Anterior cingulate cortex (tissue), 58 donors: ENCODE measurements at regions not wholly inside any gene's neighbourhood (a gene's known extent, or its start where the extent isn't known, plus 50 kb on each side); places are given as distances from the start of the nearest gene placed in this dataset.
"Not testable (repeated sequence)": the region's sequence is repeated elsewhere in the genome, so short reads cannot be mapped to it uniquely, and the experiment has no call there.

ENCODE experiments used
- DNase-seq, 58 donors: peaks; one replicate each; lab custom pipeline; 2025; lab: John Stamatoyannopoulos, UW

- no peak for DNase-seq
These were observed 1398.1 kb downstream of the BRD1 start for GRCh38 chr22:48429446-48430020.

GRCh38 chr22:48428631-48429371 lies 1398.9 kb downstream of the BRD1 start:
- DNase-seq = no peak

- DNase-seq = no peak
These were observed 1399.9 kb downstream of the BRD1 start for GRCh38 chr22:48427731-48428211.

- no peak for DNase-seq
These were observed 1401.0 kb downstream of the BRD1 start for GRCh38 chr22:48426466-48427380.

GRCh38 chr22:48425641-48426040 lies 1402.0 kb downstream of the BRD1 start:
- DNase-seq = no peak

GRCh38 chr22:48425091-48425506 lies 1402.6 kb downstream of the BRD1 start:
- DNase-seq = no peak

GRCh38 chr22:48424661-48425060 lies 1403.0 kb downstream of the BRD1 start:
- no peak for DNase-seq

- no peak for DNase-seq
These were observed 1403.5 kb downstream of the BRD1 start for GRCh38 chr22:48424201-48424627.

GRCh38 chr22:48423481-48423911 lies 1404.2 kb downstream of the BRD1 start:
- no peak for DNase-seq

- DNase-seq = no peak
These were observed 1404.7 kb downstream of the BRD1 start for GRCh38 chr22:48422900-48423480.

- DNase-seq = no peak
These were observed 1408.8 kb downstream of the BRD1 start for GRCh38 chr22:48418831-48419230.

GRCh38 chr22:48417225-48418070 lies 1410.2 kb downstream of the BRD1 start:
- no peak for DNase-seq

GRCh38 chr22:48416396-48417224 lies 1411.1 kb downstream of the BRD1 start:
- DNase-seq = no peak

- DNase-seq = no peak
These were observed 1412.2 kb downstream of the BRD1 start for GRCh38 chr22:48415520-48415919.

- no peak for DNase-seq
These were observed 1413.0 kb downstream of the BRD1 start for GRCh38 chr22:48414651-48415050.

GRCh38 chr22:48412931-48413330 lies 1414.7 kb downstream of the BRD1 start:
- DNase-seq = not testable (repeated sequence)

- no peak for DNase-seq
These were observed 1417.1 kb downstream of the BRD1 start for GRCh38 chr22:48410536-48410935.

- DNase-seq = peak in 2 of 58 donors; percentile 7 to 23
These were observed 1420.3 kb downstream of the BRD1 start for GRCh38 chr22:48407256-48407955.
